GM21717 (cell line): ENCODE measurements at regions not wholly inside any gene's neighbourhood (a gene's known extent, or its start where the extent isn't known, plus 50 kb on each side); places are given as distances from the start of the nearest gene placed in this dataset.
A peak's percentile ranks its signal among the peaks of the same experiment; 100 is the strongest.

Experiments
- ATAC-seq: cut with Tn5 transposase; IDR thresholded peaks from one replicate; pipeline ENCODE4 v1.9.1; 2021; ENCODE audit warnings: mild to moderate bottlenecking, moderate library complexity; ENCODE audit not compliant: unreplicated experiment

- no peak for ATAC-seq
Observed at GRCh38 chr2:203812294-203813221, 55.0 kb upstream of the CTLA4 start.

GRCh38 chr2:203813684-203814083, 53.9 kb upstream of the CTLA4 start:
- no peak for ATAC-seq

- peak; percentile 85 for ATAC-seq
Observed at GRCh38 chr2:203814661-203815540, 52.7 kb upstream of the CTLA4 start.

- ATAC-seq, result no peak
Observed at GRCh38 chr2:203815541-203815898, 52.1 kb upstream of the CTLA4 start.

- ATAC-seq, result no peak
Observed at GRCh38 chr2:203817147-203817546, 50.4 kb upstream of the CTLA4 start.
